Activated CD4-positive, CD25-positive, alpha-beta regulatory T cell treated with anti-CD3 and anti-CD28 coated beads, Interleukin-2, amount 50 U/mL, for 72 hours (primary cell): ENCODE measurements at regions not wholly inside any gene's neighbourhood (a gene's known extent, or its start where the extent isn't known, plus 50 kb on each side); places are given as distances from the start of the nearest gene placed in this dataset.

Experiments used
- DNase-seq: peaks from one replicate; pipeline ENCODE4 v3.0.0; 2021

- DNase-seq, result no peak
These were observed 232.1 kb upstream of the STK17B start for GRCh38 chr2:196403471-196403870.

GRCh38 chr2:196404276-196404675 lies 232.9 kb upstream of the STK17B start:
- no peak for DNase-seq

DNA sequence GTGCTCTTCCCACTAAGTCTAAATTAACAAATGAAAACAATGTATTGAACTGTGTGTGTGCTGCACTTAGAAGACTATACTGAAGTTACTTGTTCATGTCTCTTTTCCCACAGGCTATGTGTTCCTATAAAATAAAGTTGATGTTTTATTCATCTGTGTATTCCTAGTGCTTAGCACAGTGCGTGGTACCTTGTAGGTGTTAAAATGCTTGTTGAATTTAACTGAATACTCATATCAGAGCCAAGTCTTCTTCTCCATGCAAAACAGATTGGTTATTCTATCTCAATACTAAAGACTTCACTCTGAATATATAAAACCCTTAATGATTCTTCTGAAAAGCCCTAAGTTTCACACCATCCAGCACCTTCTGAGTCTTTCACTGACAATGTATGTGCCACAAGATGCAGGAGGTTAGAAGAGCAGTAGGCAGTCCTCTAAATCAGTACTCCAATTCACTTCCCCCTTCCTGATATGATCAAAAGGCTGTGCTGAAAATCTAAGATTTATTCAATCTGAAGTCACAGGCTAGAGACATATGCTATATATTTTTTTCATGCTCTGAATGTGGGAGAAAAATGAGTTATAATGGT lies 231.7 kb upstream of the CCDC150 start:
- no peak for DNase-seq

DNA sequence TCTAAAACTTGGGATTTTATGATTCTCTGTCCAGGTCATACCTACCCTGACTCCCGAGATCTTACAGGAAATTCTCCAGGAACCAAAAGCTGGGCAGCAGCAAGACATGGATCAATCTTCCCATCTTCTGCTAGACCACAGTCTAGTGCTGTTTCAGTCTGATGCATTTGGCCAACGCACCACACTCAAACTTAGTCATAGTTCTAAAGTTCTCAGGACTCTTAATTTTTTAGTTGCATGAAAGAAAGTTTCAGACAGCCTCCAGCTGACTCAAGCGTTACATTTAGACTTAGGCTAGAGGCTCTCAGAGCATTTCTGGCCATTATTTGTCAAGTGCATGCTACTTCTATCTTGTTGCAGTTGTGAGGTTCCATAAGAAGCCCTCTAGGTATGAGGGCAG lies 230.1 kb upstream of the CCDC150 start:
- DNase-seq, result no peak

- DNase-seq, result no peak
These were observed 229.5 kb upstream of the CCDC150 start for GRCh38 chr2:196410008-196410407.

DNA sequence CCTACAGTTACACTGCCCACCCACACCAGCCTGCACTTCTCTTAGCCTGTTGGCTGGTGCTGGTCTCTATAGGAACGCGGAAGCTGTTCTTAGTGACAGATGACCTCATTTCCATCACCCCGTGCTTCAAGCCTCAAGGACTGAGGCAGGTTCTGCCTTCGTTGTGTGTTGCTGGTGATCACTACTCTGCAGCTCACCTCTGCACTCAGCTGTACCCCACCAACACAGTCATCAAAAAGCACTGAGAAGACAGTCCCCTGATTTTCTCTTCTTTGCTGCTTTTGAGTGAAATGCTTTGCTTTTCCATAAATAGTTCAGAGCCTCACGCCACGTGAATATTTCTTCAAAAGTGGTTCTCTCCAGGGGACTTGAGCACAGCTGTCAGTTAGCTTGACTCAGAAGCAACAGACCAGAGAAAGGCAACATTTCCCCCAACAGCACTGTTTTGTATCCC lies 225.7 kb upstream of the CCDC150 start:
- no peak for DNase-seq

DNA sequence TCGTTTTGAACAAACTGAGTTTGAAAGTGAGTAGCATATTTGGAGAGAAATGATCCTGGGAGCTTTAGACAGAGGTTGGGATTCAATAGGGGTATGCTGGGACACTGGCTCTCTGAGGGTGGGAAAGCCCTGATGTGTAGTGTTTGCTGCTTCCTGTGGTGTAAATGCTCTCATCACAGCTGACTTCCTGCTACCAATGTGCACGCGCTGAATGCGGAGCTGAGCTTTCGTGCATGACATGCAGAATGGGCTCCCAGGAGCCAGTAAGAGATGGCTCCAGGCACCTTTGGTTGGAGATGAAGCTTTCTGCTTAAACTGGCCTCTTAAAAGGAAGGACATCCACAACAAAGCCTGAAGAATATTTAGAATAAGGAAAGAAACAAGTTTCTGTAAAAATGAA lies 224.1 kb upstream of the CCDC150 start:
- DNase-seq, result no peak

GRCh38 chr2:196420143-196420542 lies 219.4 kb upstream of the CCDC150 start:
- no peak for DNase-seq

DNA sequence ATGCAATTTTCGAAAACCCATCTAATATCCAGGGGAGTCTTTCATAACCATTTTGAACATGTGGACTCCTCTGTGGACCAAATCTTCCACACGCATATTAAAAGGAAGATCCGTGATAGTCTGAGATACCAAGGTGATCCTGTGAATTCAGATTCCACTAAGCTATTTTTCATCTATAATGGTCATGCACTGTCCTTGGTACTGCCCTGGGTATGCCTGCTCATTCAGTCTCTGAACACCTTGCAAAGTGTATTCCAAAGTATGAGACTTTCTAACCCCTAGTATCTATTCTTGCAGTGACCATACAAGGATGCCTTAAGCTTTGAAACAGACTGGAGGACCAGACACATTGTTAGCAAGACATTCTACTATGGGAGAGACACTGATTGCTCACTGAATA lies 217.6 kb upstream of the CCDC150 start:
- DNase-seq, result no peak

- no peak for DNase-seq
These were observed 217.2 kb upstream of the CCDC150 start for GRCh38 chr2:196422361-196422760.

- no peak for DNase-seq
These were observed 213.4 kb upstream of the CCDC150 start for GRCh38 chr2:196426122-196426521.

- DNase-seq, result no peak
These were observed 211.4 kb upstream of the CCDC150 start for GRCh38 chr2:196427986-196428634.

- DNase-seq, result no peak
These were observed 208.4 kb upstream of the CCDC150 start for GRCh38 chr2:196431076-196431475.

DNA sequence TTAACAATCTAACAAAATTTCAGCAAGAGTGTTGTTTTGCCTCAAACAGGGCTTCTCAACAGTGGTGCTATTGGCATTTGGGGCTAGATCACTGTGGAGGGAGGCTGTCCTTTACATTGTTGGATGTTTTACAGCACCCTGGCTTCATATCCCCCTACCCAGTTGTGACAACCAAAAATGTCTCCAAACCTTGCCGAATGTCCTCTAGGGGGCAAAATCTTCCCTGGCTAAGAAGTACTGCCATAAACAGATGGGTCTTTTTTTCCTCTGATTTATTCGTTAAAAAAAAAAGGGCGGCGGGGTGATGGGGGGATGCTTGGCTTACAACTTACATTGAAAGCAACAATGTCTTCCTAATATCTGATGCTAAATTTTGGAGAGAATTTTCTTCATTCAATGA lies 207.6 kb upstream of the CCDC150 start:
- no peak for DNase-seq

- DNase-seq, result no peak
These were observed 206.4 kb upstream of the CCDC150 start for GRCh38 chr2:196433116-196433515.

GRCh38 chr2:196434217-196434616 lies 205.3 kb upstream of the CCDC150 start:
- no peak for DNase-seq

- no peak for DNase-seq
These were observed 204.3 kb upstream of the CCDC150 start for GRCh38 chr2:196435189-196435588.

GRCh38 chr2:196437626-196438025 lies 201.9 kb upstream of the CCDC150 start:
- no peak for DNase-seq

DNA sequence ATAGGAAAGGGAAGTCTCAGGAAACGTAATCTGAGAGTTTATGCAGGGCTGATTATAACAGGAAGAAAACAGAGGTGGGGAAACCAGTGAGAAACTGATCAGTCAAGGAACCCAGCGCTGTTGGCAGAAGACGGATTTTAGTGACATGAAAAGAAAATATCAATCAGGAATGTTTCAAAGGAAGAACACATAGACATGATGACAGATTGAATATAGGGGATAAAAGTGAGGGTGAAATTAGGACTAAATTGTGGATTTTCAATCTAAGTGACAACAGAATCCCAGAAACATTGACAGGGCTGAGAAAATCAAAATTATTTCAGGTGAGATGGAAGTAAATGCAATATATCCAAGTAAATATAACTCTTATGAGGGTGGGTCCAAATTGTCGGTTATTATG lies 199.8 kb upstream of the CCDC150 start:
- no peak for DNase-seq

GRCh38 chr2:196440413-196440812 lies 199.1 kb upstream of the CCDC150 start:
- no peak for DNase-seq

DNA sequence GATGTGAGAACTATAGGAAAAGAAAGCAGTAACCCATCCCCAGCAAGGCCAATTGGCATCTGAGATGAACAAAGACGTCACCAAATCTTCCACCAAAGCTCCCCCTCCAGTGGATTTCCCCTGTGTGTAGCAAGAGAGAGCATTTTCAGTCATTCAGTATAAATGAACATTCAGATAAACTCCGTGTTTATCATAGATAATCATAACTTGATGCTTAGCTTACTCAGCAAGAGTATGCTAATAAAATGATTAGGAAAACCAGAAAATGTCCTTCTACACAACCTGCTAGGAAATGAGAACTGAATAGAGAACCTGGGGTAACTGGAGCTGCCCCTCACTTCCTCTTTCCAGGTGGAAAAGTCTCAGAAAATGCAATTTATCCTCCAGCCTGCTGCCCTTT lies 198.0 kb upstream of the CCDC150 start:
- no peak for DNase-seq

- DNase-seq, result no peak
These were observed 197.3 kb upstream of the CCDC150 start for GRCh38 chr2:196442211-196442610.

DNA sequence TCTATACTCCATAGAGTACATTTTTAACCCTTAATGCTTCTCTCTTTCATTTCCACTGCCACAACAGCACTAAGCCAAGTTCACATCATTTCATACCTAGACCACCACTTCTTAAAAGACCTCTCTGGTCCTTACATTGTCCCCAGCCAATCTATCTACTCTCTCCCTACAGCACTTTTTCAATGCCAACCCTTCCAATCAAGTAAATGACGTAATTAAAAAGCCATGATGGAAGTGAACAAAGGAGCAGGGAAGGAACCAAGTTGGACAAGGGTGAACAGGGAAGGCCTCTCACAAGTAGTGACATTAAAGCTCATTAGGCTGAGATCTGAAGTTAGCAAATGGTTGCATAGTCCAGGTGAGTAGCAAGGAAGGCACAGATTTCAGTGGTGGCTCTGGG lies 195.1 kb upstream of the CCDC150 start:
- no peak for DNase-seq

DNA sequence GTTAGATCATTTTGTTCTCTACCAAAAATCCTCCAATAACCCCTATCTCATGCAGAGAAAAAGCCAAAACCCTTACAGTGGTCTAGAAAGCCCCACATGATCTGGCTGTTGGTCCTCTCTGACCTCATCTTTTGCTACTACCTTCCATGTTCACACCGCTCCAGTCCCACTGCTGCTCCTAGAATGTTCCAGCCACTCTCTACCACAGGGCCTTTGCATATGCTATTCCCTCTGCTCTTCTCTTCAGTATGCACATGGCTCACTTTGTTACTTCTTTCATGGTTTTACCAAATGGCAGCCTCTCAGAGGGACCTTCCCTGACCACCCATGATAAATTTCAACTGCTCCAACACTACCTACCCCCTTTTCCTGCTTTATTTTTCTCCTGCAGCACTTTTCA lies 193.5 kb upstream of the CCDC150 start:
- no peak for DNase-seq

DNA sequence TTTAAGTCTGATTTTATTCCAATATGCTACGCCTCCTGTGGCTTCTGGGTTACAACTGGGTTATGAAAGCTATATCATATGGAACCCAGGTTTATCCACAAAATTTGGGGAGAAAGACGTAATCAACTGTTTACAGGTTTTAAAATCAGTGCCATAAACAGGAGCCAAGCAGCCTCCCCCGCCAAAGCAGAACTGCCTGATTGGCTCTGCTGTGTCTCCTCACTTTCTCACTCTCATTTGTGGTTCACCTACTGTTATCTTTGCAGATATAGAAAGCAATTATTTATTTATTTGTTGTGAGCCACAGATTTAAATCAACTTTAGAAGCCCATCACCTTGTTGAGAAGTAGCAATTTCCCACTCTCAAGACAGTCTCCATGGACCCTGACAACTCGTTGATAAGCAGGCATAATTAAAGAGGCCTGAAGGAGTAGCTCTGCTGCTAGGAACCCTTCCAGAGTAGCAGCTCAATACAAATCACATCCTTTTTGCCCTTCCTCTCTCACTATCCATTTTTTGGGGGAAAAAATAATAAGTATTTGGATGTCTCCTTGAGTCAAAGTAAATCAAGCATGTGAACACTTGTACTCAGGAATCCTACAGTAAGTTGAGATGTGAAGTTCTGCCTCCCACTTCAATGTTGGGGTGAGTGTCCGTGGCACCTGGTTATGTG lies 191.0 kb upstream of the CCDC150 start:
- no peak for DNase-seq
